ENCODE measurements at regions not wholly inside any gene's neighbourhood (a gene's known extent, or its start where the extent isn't known, plus 50 kb on each side); places are given as distances from the start of the nearest gene placed in this dataset.

DNA sequence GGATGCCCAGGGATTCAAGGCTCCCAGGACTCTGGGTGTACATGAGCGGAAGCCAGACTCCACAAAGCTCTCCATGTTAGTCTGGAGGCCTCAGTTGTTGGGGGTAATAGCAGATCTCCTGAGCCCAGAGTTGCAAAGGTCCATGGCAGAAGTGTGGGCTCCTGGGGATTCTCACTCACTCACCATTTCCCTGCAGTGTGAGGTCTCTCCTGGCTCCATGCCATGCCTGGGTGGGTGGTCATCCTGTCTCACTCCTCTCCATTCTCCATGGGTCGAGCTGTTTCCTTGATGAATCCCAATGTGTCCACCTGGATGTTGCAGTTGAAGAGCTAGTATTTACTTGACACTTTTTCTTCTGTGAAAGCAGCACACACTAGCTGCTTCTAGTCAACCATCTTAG lies 156.8 kb upstream of the LRRC7 start:
- no peak for TF ChIP-seq GATA2 (IDR thresholded peaks at IDR 0.05; ENCODE audit: low read depth, low read length)
- no peak for TF ChIP-seq GATA3 (IDR thresholded peaks at IDR 0.05; ENCODE audit: low read depth, low read length)
